GM19239 (cell line): ENCODE measurements at regions not wholly inside any gene's neighbourhood (a gene's known extent, or its start where the extent isn't known, plus 50 kb on each side); places are given as distances from the start of the nearest gene placed in this dataset.
"Not testable (repeated sequence)": the region's sequence is repeated elsewhere in the genome, so short reads cannot be mapped to it uniquely, and the experiment has no call there.

Experiments
- DNase-seq: peaks from one replicate; pipeline ENCODE4 v3.0.0; 2011; ENCODE audit warnings: low spot score; ENCODE audit not compliant: insufficient read length
- FAIRE-seq: peaks from 2 replicates; lab custom pipeline; 2011; peaks lifted over from hg19 to GRCh38; lab: Jason Lieb, UNC

DNA sequence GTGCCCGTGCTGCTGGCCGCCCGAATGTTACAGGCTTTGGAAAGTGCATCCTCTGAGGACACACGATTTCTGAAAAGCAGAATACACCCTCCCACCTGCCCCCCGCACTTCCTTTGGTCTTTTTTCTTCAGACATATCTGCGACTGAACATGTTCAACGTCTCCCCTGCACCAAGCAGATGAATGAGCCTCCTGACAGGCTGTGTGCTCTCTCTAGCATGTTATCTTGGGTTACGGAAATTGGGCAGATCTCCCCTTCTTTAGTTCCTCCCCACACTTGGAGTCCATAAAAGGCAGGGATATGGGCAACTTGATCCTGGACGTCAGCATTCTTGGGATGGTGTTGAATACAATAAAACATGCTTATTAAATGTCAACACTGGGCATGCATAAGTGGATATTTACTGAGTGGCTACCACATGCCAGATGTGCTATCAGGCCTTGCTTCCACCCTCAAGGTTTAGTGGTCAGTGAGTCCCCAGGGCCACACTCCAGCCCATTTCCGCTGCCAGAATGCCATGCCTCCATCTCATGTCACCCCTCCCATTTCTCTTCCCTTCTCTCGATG, 130.4 kb downstream of the TRIM43 start:
- FAIRE-seq (no peak), DNase-seq (no peak)

GRCh38 chr2:95723627-95724210, 131.9 kb downstream of the TRIM43 start:
- not testable (repeated sequence) for FAIRE-seq, DNase-seq

GRCh38 chr2:95725191-95725590, 133.4 kb downstream of the TRIM43 start:
- not testable (repeated sequence) for DNase-seq, FAIRE-seq

GRCh38 chr2:95725677-95726076, 133.9 kb downstream of the TRIM43 start:
- not testable (repeated sequence) for FAIRE-seq, DNase-seq

GRCh38 chr2:95727420-95727819, 135.6 kb downstream of the TRIM43 start:
- not testable (repeated sequence) for DNase-seq, FAIRE-seq

DNA sequence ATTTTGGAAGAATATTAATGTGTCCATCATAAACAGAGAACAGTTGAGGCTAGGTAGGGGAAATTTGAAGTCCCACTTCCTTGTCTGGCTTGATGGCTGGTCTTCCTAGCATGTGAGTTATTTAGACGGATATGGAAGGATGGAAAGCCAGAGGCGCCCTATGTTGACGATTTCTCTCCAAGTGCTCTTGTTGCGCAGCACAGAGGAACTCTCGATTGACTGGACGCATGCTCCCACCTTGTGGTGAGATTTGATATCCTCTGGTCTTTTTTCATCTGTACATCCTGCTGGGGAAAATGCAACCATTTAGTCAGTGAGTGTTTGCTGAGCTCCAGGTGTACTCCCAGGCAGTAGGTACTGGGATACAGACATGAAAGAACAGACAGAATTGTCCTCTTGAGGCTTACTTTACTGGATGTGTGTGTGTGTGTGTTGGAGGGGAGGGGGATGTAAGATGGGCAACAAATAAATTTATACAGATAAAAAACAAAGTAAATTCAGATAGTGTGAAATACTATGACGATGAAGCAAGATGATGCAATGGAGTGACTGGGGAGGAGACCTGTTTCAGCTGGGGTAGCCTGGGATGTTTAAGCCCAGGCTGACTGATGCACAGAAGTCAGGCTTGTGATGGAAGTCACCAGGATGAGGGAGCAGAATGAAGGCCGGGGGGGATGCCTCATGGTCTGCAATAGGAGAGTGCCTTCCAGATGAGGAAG, 137.2 kb downstream of the TRIM43 start:
- peak; percentile 92 for FAIRE-seq
- peak; percentile 16 for DNase-seq

DNA sequence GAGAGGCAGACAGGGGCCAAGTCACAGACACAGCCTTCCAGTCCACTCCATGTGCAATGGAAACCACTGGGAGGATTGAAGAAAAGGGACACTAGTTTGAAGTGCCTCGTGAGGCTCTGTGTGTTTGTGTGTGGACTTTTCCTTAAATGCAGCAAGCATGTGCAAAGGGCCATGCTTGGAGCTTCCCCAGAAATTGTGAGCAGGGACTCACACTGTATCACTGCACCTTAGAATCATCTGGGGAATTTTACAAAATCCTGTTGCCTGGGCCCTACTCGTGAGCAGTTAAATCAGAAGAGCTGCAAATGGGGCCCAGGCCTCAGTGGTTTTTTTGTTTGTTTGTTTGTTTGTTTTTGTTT, 137.8 kb downstream of the TRIM43 start:
- FAIRE-seq, result no peak
- DNase-seq, result no peak

GRCh38 chr2:95730813-95731212, 139.0 kb downstream of the TRIM43 start:
- DNase-seq, result no peak
- no peak for FAIRE-seq

- FAIRE-seq (no peak), DNase-seq (no peak)
These were observed 143.4 kb downstream of the TRIM43 start for GRCh38 chr2:95734976-95735890.

DNA sequence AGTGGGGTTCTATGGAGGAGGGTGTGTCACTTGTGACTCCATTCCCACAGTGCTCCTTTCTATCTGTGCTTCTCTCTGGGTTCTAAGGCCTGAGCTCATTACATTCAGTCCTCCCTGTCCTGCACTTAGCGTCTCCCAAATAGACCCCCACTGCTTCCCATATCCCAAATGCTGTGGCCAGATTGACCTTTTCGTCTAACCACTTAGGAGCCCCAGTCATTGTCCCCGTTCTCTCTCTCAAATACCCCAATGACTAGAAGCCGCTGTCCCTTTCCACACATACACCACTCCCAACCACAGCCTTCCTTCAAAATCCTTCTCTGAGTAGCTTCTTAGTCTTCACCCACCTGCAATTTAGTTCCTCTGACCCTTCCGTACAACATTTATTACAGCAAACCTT, 146.5 kb downstream of the TRIM43 start:
- DNase-seq (no peak), FAIRE-seq (no peak)

DNA sequence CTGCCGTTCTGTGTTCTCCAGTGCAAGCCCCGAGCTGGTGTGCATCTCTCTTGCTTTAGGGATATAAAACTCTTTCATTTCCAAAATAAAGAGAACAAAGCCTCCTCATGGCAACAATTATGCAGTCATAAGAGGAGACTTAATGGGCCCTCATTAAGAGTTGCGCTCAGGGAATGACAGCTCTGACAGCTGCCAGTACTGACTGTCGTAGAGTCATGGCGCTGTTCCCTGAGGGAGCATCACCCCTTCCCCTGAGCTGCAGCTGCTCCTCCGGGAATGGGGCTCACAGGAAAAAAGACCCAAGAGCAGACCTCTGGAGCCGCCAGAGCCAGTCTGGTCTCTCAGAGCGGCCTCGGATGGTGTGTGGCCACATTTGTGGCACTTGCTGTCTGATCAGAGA, 160.3 kb downstream of the TRIM43 start:
- not testable (repeated sequence) for FAIRE-seq, DNase-seq

DNA sequence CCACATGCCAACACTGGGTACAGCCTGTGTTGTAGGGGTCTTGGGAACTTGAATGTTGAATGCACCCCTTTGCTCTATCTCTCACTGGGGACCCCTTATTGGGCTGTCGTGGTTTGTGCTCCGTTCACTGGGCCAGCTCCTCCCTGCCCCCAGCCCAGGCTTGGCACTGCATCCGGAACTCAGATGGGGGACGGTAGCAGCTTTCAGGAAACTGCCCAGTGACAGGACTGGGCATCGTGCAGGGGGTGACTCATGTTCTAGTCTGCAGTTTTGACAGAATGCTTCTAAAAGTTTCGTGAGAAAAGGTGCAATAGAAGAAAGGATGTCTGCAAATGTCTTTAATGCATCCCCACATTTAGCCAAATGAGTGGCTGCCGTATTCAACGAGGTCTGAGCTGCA, 162.0 kb downstream of the TRIM43 start:
- DNase-seq, FAIRE-seq: not testable (repeated sequence)

DNA sequence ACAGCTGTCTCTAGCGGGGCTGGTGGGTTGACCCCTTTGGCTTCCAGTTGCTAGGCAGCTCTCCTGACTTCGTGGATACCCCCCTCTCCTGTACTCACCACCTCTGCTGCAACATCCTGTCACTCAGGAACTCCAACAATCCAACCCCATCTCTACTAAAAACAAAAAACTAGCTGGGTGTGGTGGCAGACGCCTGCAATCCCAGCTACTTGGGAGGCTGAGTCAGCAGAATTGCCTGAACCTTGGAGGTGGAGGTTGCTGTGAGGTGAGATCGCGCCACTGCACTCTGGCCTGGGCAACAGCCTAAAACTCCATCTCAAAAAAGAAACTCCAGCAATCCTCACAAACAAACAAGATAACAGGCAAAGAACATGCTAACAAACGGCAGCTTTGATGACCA, 162.4 kb downstream of the TRIM43 start:
- not testable (repeated sequence) for FAIRE-seq, DNase-seq

- not testable (repeated sequence) for FAIRE-seq, DNase-seq
These were observed 163.2 kb downstream of the TRIM43 start for GRCh38 chr2:95754819-95755563.

GRCh38 chr2:95755956-95756669, 164.3 kb downstream of the TRIM43 start:
- DNase-seq, FAIRE-seq: not testable (repeated sequence)

GRCh38 chr2:95757988-95758387, 166.2 kb downstream of the TRIM43 start:
- DNase-seq, result no peak
- no peak for FAIRE-seq

GRCh38 chr2:95759481-95760246, 167.9 kb downstream of the TRIM43 start:
- no peak for DNase-seq
- no peak for FAIRE-seq

DNA sequence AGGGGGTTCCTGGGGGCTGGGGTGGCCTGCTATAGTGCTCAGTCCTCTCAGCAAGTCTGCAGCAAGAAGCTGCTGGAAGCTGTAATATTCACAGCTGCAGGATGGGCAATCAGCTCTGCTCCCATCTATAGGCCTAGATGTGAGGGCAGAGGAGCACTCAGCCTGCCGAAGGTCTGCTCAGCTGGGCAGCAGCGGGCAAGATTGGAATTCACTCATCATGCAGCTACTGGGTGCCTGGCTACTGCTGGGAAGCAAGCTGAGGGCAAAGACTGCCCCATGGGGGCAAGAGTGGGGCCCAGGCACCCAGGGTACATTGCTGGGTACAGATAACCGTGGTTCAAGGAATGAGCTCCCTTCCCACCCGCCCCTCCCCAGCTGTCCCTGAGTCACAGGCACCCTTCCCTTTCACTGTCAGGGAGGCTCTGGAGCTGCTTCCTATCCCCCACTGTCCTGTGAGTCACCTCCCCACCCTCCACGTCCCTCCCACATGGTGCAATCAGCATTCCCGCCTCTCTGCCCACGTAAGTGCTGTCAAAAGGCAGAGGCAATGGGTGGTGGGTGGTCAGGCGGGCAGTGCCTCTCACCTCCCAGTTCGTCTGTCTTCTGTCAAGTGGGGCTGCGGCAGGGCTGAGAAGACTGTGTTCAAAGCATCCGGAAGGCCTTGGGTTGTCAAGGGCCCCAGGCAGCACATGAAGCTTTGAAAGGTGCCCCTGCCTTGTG, 169.2 kb downstream of the TRIM43 start:
- no peak for DNase-seq

More for the DNA sequence above, 169.2 kb downstream of the TRIM43 start:
- no peak for FAIRE-seq
